GM12875 (cell line): ENCODE measurements at regions not wholly inside any gene's neighbourhood (a gene's known extent, or its start where the extent isn't known, plus 50 kb on each side); places are given as distances from the start of the nearest gene placed in this dataset.

Source experiments
- H3K4me3 ChIP-seq: one replicate; pipeline ENCODE4 v1.5.1; 2011; ENCODE audit warnings: low read depth, low read length, control low read depth
- CTCF ChIP-seq: IDR thresholded peaks from 2 replicates; pipeline ENCODE4 v1.5.1; 2011; ENCODE audit warnings: low read depth, mild to moderate bottlenecking, control low read depth, inconsistent platforms, low read length, moderate library complexity, borderline replicate concordance; ENCODE audit not compliant: insufficient read depth

- H3K4me3 ChIP-seq = no peak overlapping the region
- no peak for TF ChIP-seq CTCF
These were observed 59.6 kb upstream of the DDR1 start for GRCh38 chr6:30824698-30825097.

- no peak for TF ChIP-seq CTCF
These were observed 60.8 kb upstream of the DDR1 start for GRCh38 chr6:30823534-30823865.

GRCh38 chr6:30821862-30822784, 62.2 kb upstream of the DDR1 start:
- no peak overlapping the region for H3K4me3 ChIP-seq
- peak; percentile 21; the same call in 1 of the 2 replicates for TF ChIP-seq CTCF

More at GRCh38 chr6:30823534-30823865, 60.8 kb upstream of the DDR1 start:
- H3K4me3 ChIP-seq = no peak overlapping the region

- no peak for TF ChIP-seq CTCF
These were observed 64.1 kb upstream of the DDR1 start for GRCh38 chr6:30820193-30820592.

GRCh38 chr6:30819297-30819917, 64.9 kb upstream of the DDR1 start:
- no peak for TF ChIP-seq CTCF
- no peak overlapping the region for H3K4me3 ChIP-seq

More at GRCh38 chr6:30820193-30820592, 64.1 kb upstream of the DDR1 start:
- H3K4me3 ChIP-seq = no peak overlapping the region

- TF ChIP-seq CTCF = no peak
- H3K4me3 ChIP-seq = no peak overlapping the region
These were observed 65.9 kb upstream of the DDR1 start for GRCh38 chr6:30818391-30818841.
